GM12874 (cell line): ENCODE measurements at regions not wholly inside any gene's neighbourhood (a gene's known extent, or its start where the extent isn't known, plus 50 kb on each side); places are given as distances from the start of the nearest gene placed in this dataset.

ENCODE experiments used
- CTCF ChIP-seq: IDR thresholded peaks from 2 replicates; pipeline ENCODE4 v1.5.1; 2011; ENCODE audit warnings: low read depth, mild to moderate bottlenecking, control low read depth, low read length, moderate library complexity; ENCODE audit not compliant: insufficient read depth

- no peak for TF ChIP-seq CTCF
Measured at GRCh38 chr4:4729206-4729605, 130.3 kb upstream of the MSX1 start.

- TF ChIP-seq CTCF = no peak
Measured at GRCh38 chr4:4727536-4727935, 131.9 kb upstream of the MSX1 start.

DNA sequence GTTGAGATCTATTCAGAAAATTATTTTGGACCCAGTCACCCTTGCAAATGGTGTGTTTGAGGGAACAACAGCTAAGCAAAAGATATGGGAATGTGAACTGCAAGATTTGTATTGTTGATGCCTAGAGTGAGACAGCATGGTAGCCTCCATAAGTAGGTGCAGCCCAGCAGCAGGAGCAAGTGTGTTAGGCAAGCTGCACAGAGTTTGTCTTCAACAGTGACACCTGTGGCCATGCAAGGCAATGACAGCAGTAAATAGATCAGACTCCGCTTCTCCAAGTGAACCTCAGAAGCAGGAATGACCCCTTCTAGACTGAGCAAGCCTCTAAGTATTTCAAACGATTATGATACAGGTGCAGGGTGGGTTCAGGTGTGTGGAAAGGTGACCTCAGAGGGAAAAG is 133.4 kb upstream of the MSX1 start:
- TF ChIP-seq CTCF = peak; percentile 29; the same call in 1 of the 2 replicates

DNA sequence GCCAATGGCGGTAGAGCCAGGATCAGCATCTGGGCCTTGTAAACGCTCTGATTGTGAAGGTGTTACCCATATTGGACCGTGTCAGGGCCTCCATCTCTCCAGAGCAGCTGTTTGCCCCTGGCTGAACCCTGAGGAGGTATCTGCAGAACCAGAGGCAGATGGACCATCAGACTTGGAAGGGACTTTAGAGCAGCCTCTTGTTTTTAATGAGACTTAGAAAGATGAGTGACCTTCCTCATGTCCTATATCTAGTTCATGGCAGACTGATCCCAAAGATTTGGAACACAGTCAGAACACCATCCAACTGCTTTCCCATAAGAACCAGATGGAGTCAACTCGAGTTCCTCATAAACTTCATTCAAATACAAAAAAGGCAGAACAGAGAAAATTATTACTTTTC is 135.1 kb upstream of the MSX1 start:
- no peak for TF ChIP-seq CTCF

GRCh38 chr4:4721636-4722035 is 137.8 kb upstream of the MSX1 start:
- no peak for TF ChIP-seq CTCF

GRCh38 chr4:4720646-4721045 is 138.8 kb upstream of the MSX1 start:
- TF ChIP-seq CTCF = no peak

DNA sequence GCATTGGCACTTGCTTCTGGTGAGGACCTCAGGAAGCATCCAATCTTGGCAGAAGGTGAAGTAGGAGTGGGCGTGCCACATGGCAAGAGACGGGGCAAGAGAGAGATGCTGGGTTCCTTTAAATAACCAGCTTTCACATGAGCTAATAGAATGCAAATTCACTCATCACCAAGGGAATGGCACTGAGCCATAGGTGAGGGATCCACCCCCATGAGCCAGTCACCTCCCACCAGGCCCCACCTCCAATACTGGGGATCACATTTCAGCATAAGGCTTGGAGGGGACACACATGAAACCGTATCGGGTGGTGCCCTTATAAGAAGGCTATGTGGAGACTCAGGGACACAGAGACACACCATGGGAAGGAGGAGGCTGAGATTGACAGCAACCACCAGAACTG is 140.0 kb upstream of the MSX1 start:
- TF ChIP-seq CTCF = no peak

DNA sequence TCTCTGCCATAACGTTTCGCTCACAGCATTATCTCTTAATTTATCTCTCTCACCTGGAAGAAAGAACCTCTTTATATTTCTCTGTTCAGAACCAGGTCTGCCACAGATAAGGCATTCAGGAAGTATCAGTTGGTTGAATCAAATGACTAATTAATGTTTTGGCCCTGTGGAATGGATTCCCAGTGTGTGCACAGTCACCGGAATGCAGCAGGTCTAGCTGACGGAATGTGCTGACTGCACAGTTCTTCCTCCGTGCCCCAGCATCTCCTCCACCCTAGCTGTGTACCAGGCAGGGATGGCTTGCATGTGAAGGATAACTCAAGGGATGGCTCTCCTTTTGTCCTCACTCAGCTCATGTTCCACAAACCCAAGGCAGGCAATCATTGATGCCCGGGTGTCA is 141.8 kb upstream of the MSX1 start:
- no peak for TF ChIP-seq CTCF
